IMR-90 (cell line): ENCODE measurements at regions not wholly inside any gene's neighbourhood (a gene's known extent, or its start where the extent isn't known, plus 50 kb on each side); places are given as distances from the start of the nearest gene placed in this dataset.

Experiments
- ATAC-seq: fragments of 200-7000 bp; cut with Tn5 transposase; 2 replicates; pipeline ENCODE4 v1.9.1; 2020; ENCODE audit warnings: low read depth, mild to moderate bottlenecking, moderate library complexity
- BruUV-seq: library from RNA; stranded (reverse); fragments of 400-500 nt; replicated peaks from 2 replicates; lab custom pipeline; 2021; lab: Mats Ljungman, UMichigan
- CTCF ChIA-PET: fragments of 300-600 bp; formaldehyde crosslinking; extraction: SDS; loops from one replicate; lab custom pipeline; 2021; ENCODE audit warnings: antibody characterized with exemption; lab: Yijun Ruan, JAX
- POLR2A ChIA-PET: fragments of 300-600 bp; sonication (Branson Sonifier 250); formaldehyde crosslinking; loops from one replicate; lab custom pipeline; 2022; ENCODE audit warnings: antibody characterized with exemption; ENCODE audit not compliant: unreplicated experiment; lab: Charles Lee
- DNase-seq: peaks from one replicate; pipeline ENCODE4 v3.0.0; 2013
- H2AFZ ChIP-seq: replicated peaks from 2 replicates; pipeline ENCODE3; 2013; ENCODE audit warnings: low read length, mild to moderate bottlenecking; ENCODE audit not compliant: poor library complexity
- H2AK5ac ChIP-seq: 2 replicates; pipeline ENCODE4 v1.6.1; 2013; ENCODE audit warnings: low read depth, low read length, inconsistent platforms
- H2AK9ac ChIP-seq: replicated peaks from 2 replicates; pipeline ENCODE3; 2013; ENCODE audit warnings: mild to moderate bottlenecking, low read depth, low read length, moderate library complexity; ENCODE audit not compliant: poor library complexity
- H2BK120ac ChIP-seq: 2 replicates; pipeline ENCODE4 v1.6.1; 2013; ENCODE audit warnings: low read depth, low read length, inconsistent platforms
- H2BK15ac ChIP-seq: 3 replicates; pipeline ENCODE4 v1.6.1; 2013; ENCODE audit warnings: low read depth, low read length, inconsistent platforms
- H2BK20ac ChIP-seq: 2 replicates; pipeline ENCODE4 v1.6.1; 2013; ENCODE audit warnings: low read depth, mild to moderate bottlenecking, inconsistent platforms, low read length, moderate library complexity
- H2BK5ac ChIP-seq: 2 replicates; pipeline ENCODE4 v1.6.1; 2013; ENCODE audit warnings: mild to moderate bottlenecking, low read depth, low read length, inconsistent platforms; ENCODE audit not compliant: poor library complexity, severe bottlenecking
- H3K14ac ChIP-seq: replicated peaks from 2 replicates; pipeline ENCODE4 v1.6.1; 2013; ENCODE audit warnings: low read depth, low read length, inconsistent platforms
- H3K18ac ChIP-seq: 2 replicates; pipeline ENCODE4 v1.6.1; 2013; ENCODE audit warnings: low read depth, low read length, control low read depth
- H3K23ac ChIP-seq: 2 replicates; pipeline ENCODE4 v1.6.1; 2013; ENCODE audit warnings: low read depth, low read length, inconsistent platforms
- H3K27ac ChIP-seq: 2 replicates; pipeline ENCODE4 v1.5.1; 2013; ENCODE audit warnings: mild to moderate bottlenecking, control low read depth, low read length; ENCODE audit not compliant: insufficient read depth
- H3K27me3 ChIP-seq: 2 replicates; pipeline ENCODE4 v1.6.1; 2013; ENCODE audit warnings: low read length; ENCODE audit not compliant: control insufficient read depth, insufficient read depth
- H3K36me3 ChIP-seq: 2 replicates; pipeline ENCODE4 v1.6.1; 2013; ENCODE audit warnings: low read length, mixed read lengths; ENCODE audit not compliant: control insufficient read depth, insufficient read depth
- H3K4ac ChIP-seq: 2 replicates; pipeline ENCODE4 v1.6.1; 2013; ENCODE audit warnings: low read depth, low read length, inconsistent platforms
- H3K4me1 ChIP-seq: 2 replicates; pipeline ENCODE4 v1.6.1; 2013; ENCODE audit warnings: low read length, mixed read lengths; ENCODE audit not compliant: control insufficient read depth, insufficient read depth
- H3K4me2 ChIP-seq: 2 replicates; pipeline ENCODE4 v1.6.1; 2013; ENCODE audit warnings: low read depth, mild to moderate bottlenecking, control low read depth, low read length, moderate library complexity
- H3K4me3 ChIP-seq: 2 replicates; pipeline ENCODE4 v1.5.1; 2013; ENCODE audit warnings: low read depth, mild to moderate bottlenecking, control low read depth, low read length, moderate library complexity; ENCODE audit not compliant: insufficient read depth
- H3K56ac ChIP-seq: 2 replicates; pipeline ENCODE4 v1.6.1; 2013; ENCODE audit warnings: low read length, inconsistent platforms; ENCODE audit not compliant: insufficient read depth; ENCODE audit errors: extremely low read depth
- H3K79me1 ChIP-seq, 2 experiments: 2 replicates each; pipeline ENCODE4 v1.6.1; 2013; ENCODE audit warnings: low read length in 2 of 2, inconsistent platforms in 1 of 2, low read depth in 1 of 2
- H3K9ac ChIP-seq: 2 replicates; pipeline ENCODE4 v1.6.1; 2013; ENCODE audit warnings: low read depth, low read length, control low read depth
- H3K9me1 ChIP-seq: 2 replicates; pipeline ENCODE4 v1.6.1; 2013; ENCODE audit warnings: low read length, inconsistent platforms; ENCODE audit not compliant: insufficient read depth
- H3K9me3 ChIP-seq: 2 replicates; pipeline ENCODE4 v1.6.1; 2013; ENCODE audit warnings: low read length; ENCODE audit not compliant: control insufficient read depth, insufficient read depth
- H4K20me1 ChIP-seq: 2 replicates; pipeline ENCODE4 v1.6.1; 2013; ENCODE audit warnings: low read length, inconsistent platforms; ENCODE audit not compliant: insufficient read depth
- H4K5ac ChIP-seq: 2 replicates; pipeline ENCODE4 v1.6.1; 2013; ENCODE audit warnings: mild to moderate bottlenecking, low read depth, low read length, control low read depth
- H4K8ac ChIP-seq, 2 experiments: 2 replicates each; pipeline ENCODE4 v1.6.1; 2013; ENCODE audit warnings: low read depth in 2 of 2, low read length in 2 of 2, control low read depth in 1 of 2, inconsistent platforms in 1 of 2
- H4K91ac ChIP-seq: 2 replicates; pipeline ENCODE4 v1.6.1; 2013; ENCODE audit warnings: low read depth, low read length, inconsistent platforms; ENCODE audit not compliant: insufficient read depth
- BHLHE40 ChIP-seq: fragments of 150-350 bp; IDR thresholded peaks from 2 replicates; pipeline ENCODE4 v1.6.1; 2016; ENCODE audit warnings: mild to moderate bottlenecking, low read depth, low read length
- CEBPB ChIP-seq: IDR thresholded peaks from 2 replicates; pipeline ENCODE4 v1.6.1; 2012; ENCODE audit warnings: low read depth, low read length, improper control_type of control experiment
- CTCF ChIP-seq: conservative IDR thresholded peaks from 2 replicates; pipeline ENCODE4 v1.5.1; 2012; ENCODE audit warnings: mild to moderate bottlenecking, low read depth, low read length, improper control_type of control experiment
- MAFK ChIP-seq: IDR thresholded peaks from 2 replicates; pipeline ENCODE4 v1.6.1; 2012; ENCODE audit warnings: low read depth, low read length, improper control_type of control experiment
- MXI1 ChIP-seq: IDR thresholded peaks from 2 replicates; pipeline ENCODE4 v1.6.1; 2012; ENCODE audit warnings: low read depth, mild to moderate bottlenecking, low read length, moderate library complexity, borderline replicate concordance
- NFE2L2 ChIP-seq: fragments of 150-350 bp; IDR thresholded peaks from 2 replicates; pipeline ENCODE4 v1.6.1; 2016; ENCODE audit warnings: low read depth, mild to moderate bottlenecking, low read length
- RAD21 ChIP-seq: IDR thresholded peaks from 2 replicates; pipeline ENCODE4 v1.6.1; 2012; ENCODE audit warnings: low read length, improper control_type of control experiment
- WGBS, 2 experiments: methylation state at CpG; one replicate each; pipeline versions ENCODE4 v1.1.5 to v1.1.7; 2013; ENCODE audit warnings: missing lambda C conversion rate in 2 of 2; ENCODE audit not compliant: insufficient read length in 1 of 2; ENCODE audit errors: extremely low coverage in 2 of 2; 5-methylcytosine and 5-hydroxymethylcytosine counted together
- dilution Hi-C: fragments of 300-500 bp; cut with HindIII; formaldehyde crosslinking; loops from one replicate; pipeline ENCODE4 v1.14.3; 2018; ENCODE audit warnings: low sequenced_read_pairs; ENCODE audit not compliant: unreplicated experiment
- in situ Hi-C: fragments of 300-500 bp; cut with MboI; formaldehyde crosslinking; loops from 3 replicates; pipeline ENCODE4 v1.14.3; 2019; ENCODE audit warnings: low sequenced_read_pairs, inconsistent platforms, mixed read lengths
- intact Hi-C: fragments of 100-400 bp; cut with micrococcal nuclease; formaldehyde crosslinking; loops from 2 replicates; pipeline ENCODE4 v1.10.0; 2022

GRCh38 chr18:65017372-65017760 lies 733.4 kb upstream of the CDH7 start:
- H4K20me1 ChIP-seq = no peaks in the 10 kb centered on the region
- no peaks in the 10 kb centered on the region for H3K79me1 ChIP-seq
- WGBS, 2 experiments = 75% methylated on average over 2 of the region's 10 CpGs; no CpG with 5 or more reads in 1 of the 2 experiments
- H3K27ac ChIP-seq = no peak overlapping the region
- no peak for ATAC-seq
- no peak overlapping the region for H2AK5ac ChIP-seq
- dilution Hi-C loops = no loop called here
- intact Hi-C loops = no loop called here
- no peak overlapping the region for H3K18ac ChIP-seq
- CTCF ChIA-PET = no interaction called here
- no peak overlapping the region for H4K5ac ChIP-seq
- H3K14ac ChIP-seq = no peak overlapping the region
- H4K8ac ChIP-seq = no peak overlapping the region
- no peak overlapping the region for H3K4ac ChIP-seq
- no peaks in the 10 kb centered on the region for H3K27me3 ChIP-seq
- in situ Hi-C loops = no loop called here
- no TSS peak for BruUV-seq
- no peak overlapping the region for H2AFZ ChIP-seq
- TF ChIP-seq CEBPB = no peak
- TF ChIP-seq NFE2L2 = no peak
- no peak for TF ChIP-seq MXI1
- TF ChIP-seq MAFK = no peak
- TF ChIP-seq BHLHE40 = no peak
- TF ChIP-seq RAD21 = no peak
- TF ChIP-seq CTCF = no peak
- H3K4me3 ChIP-seq = no peak overlapping the region
- no peak overlapping the region for H2BK5ac ChIP-seq
- no peak overlapping the region for H2BK15ac ChIP-seq
- no peak overlapping the region for H2BK120ac ChIP-seq
- DNase-seq = no peak
- no peak overlapping the region for H3K56ac ChIP-seq
- no peak overlapping the region for H2AK9ac ChIP-seq
- POLR2A ChIA-PET = no interaction called here
- peaks cover 13% of the 10 kb centered on the region; the same call in 1 of the 2 replicates for H3K9me3 ChIP-seq
- H3K36me3 ChIP-seq = no peaks in the 10 kb centered on the region
- no peak overlapping the region for H3K9ac ChIP-seq
- H3K23ac ChIP-seq = no peak overlapping the region
- H4K91ac ChIP-seq = no peak overlapping the region
- H2BK20ac ChIP-seq = no peak overlapping the region
- H3K9me1 ChIP-seq = no peaks in the 10 kb centered on the region
- no peak overlapping the region for H3K4me2 ChIP-seq
- no peaks in the 10 kb centered on the region for H3K4me1 ChIP-seq
